HUES64 (cell line): ENCODE measurements at regions not wholly inside any gene's neighbourhood (a gene's known extent, or its start where the extent isn't known, plus 50 kb on each side); places are given as distances from the start of the nearest gene placed in this dataset.
"Not testable (repeated sequence)": the region's sequence is repeated elsewhere in the genome, so short reads cannot be mapped to it uniquely, and the experiment has no call there.

Source experiments
- H3K27ac ChIP-seq: 2 replicates; pipeline ENCODE4 v1.7.0; 2013; ENCODE audit warnings: low read depth, low read length, inconsistent platforms
- H3K27me3 ChIP-seq: 2 replicates; pipeline ENCODE4 v1.6.1; 2013; ENCODE audit warnings: mild to moderate bottlenecking, low read length; ENCODE audit not compliant: insufficient read depth
- H3K36me3 ChIP-seq: 2 replicates; pipeline ENCODE4 v1.6.1; 2013; ENCODE audit warnings: mild to moderate bottlenecking, low read length; ENCODE audit not compliant: insufficient read depth
- H3K4me1 ChIP-seq: 2 replicates; pipeline ENCODE4 v1.6.1; 2013; ENCODE audit warnings: mild to moderate bottlenecking, low read length, moderate library complexity; ENCODE audit not compliant: insufficient read depth
- H3K4me3 ChIP-seq: 2 replicates; pipeline ENCODE4 v1.5.1; 2013; ENCODE audit warnings: mild to moderate bottlenecking, low read length, moderate library complexity
- H3K9ac ChIP-seq: 2 replicates; pipeline ENCODE4 v1.6.1; 2013; ENCODE audit warnings: mild to moderate bottlenecking, low read depth, low read length
- H3K9me3 ChIP-seq: 2 replicates; pipeline ENCODE4 v1.6.1; 2013; ENCODE audit warnings: low read depth, low read length; ENCODE audit not compliant: insufficient read depth
- WGBS: fragments of 150-250, 120-280 bp; methylation state at CpG from one replicate; pipeline ENCODE4 v1.1.7; 2013; ENCODE audit warnings: missing lambda C conversion rate; 5-methylcytosine and 5-hydroxymethylcytosine counted together

DNA sequence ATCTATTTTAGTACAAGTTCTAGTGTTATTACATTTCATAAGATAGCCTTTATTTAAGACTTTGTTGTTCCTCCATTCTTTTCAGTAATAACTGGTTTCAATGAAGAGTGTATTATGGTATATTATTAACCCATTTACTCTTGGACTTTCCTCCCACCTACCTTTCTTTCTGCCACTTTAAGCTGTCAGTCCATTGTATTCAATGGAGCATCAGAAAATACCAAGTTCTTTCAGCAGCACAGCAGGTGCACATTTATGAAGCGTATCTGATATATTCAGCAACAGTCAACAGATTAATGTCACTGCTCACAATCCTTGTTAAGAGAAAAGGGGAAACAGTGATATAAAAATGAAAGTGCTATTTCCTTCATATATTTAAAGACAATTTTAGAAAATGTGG is 660.9 kb downstream of the C12orf50 start:
- no peaks in the 10 kb centered on the region for H3K4me1 ChIP-seq
- H3K9ac ChIP-seq: no peak overlapping the region
- H3K36me3 ChIP-seq: no peaks in the 10 kb centered on the region
- H3K4me3 ChIP-seq: no peak overlapping the region
- no peak overlapping the region for H3K27ac ChIP-seq
- WGBS: 100% methylated on average over 1 of the region's 1 CpG
- no peaks in the 10 kb centered on the region for H3K9me3 ChIP-seq
- no peaks in the 10 kb centered on the region for H3K27me3 ChIP-seq

DNA sequence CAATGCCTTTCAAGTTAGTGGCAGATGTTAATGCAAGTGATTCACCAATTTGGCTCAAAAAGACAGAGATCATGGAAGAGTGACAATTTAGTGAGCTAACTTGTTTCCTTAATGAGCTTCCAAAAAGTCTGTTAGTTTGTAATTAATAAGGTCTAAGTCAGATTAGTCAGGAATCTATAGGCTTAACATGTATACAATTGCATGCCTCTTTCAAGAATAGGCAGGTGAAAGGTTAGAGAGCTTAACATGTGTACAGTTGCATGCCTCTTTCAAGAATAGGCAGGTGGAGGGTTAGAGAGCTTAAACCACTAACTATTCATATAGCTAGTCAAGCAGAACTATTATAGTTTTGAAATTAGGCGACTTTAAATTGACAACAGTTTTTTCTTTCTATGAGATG is 663.8 kb downstream of the C12orf50 start:
- H3K4me3 ChIP-seq: no peak overlapping the region
- no peaks in the 10 kb centered on the region for H3K9me3 ChIP-seq
- no CpG with 5 or more reads among the region's 1 CpG for WGBS
- no peak overlapping the region for H3K9ac ChIP-seq
- no peaks in the 10 kb centered on the region for H3K36me3 ChIP-seq
- no peaks in the 10 kb centered on the region for H3K27me3 ChIP-seq
- H3K27ac ChIP-seq: no peak overlapping the region
- H3K4me1 ChIP-seq: no peaks in the 10 kb centered on the region

DNA sequence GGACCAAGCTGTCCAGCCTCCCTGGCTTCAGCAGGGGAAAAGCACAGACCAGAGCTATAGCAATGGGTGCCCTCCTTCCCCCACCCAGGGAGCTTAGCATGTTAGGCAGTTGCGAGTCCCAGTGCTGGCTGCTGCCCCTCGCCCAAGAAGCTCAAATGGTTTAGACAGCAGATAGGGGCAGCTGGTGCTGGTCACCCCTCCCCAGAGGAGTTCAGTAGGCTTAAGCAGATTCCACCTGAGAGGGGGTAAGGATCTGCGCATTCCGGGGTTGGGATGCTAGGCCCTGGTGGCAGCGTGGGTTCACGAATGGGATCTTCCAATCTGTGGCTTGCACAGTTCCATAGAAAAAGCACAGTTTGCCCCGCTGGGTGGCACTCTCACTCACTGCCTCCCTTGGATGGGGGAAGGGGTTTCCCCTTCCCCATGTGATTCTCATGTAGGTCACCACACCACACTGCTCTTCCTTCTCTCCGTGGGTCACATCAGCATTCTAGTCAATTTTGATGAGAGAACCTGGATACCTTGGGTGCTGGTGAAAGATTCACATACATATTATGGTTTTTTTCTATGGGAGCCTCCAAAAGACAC is 665.6 kb downstream of the C12orf50 start:
- Histone ChIP-seq H3K4me1 (no peaks in the 10 kb centered on the region), H3K27me3 (no peaks in the 10 kb centered on the region), H3K36me3 (no peaks in the 10 kb centered on the region), H3K9me3 (no peaks in the 10 kb centered on the region; the same call in 1 of the 2 replicates), H3K27ac (no peak overlapping the region), H3K4me3 (no peak overlapping the region), H3K9ac (no peak overlapping the region)
- WGBS: 93% methylated on average over 8 of the region's 8 CpGs

DNA sequence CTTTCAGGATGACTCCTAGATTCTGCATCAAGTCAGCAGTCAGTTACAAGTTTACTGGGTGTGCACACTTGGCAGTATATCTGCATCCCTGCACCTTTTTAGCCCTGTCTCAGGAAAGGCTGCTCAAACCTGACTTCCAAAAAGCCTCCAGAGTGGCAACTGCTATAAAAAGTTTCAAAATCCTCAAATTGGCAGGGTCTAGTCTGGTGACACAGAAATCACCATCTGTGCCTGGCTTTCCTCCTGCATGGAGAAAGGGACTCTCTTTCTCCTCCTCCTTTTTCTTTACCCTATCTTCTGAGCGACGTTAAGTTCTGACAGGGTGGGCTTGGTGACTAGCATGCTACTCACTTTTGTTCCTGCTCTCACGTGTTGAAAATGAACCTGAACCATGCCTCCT is 679.5 kb downstream of the C12orf50 start:
- WGBS: 99% methylated on average over 3 of the region's 3 CpGs
- Histone ChIP-seq H3K9ac (no peak overlapping the region), H3K4me1 (no peaks in the 10 kb centered on the region), H3K27me3 (no peaks in the 10 kb centered on the region), H3K27ac (no peak overlapping the region), H3K9me3 (no peaks in the 10 kb centered on the region), H3K36me3 (no peaks in the 10 kb centered on the region), H3K4me3 (no peak overlapping the region)

DNA sequence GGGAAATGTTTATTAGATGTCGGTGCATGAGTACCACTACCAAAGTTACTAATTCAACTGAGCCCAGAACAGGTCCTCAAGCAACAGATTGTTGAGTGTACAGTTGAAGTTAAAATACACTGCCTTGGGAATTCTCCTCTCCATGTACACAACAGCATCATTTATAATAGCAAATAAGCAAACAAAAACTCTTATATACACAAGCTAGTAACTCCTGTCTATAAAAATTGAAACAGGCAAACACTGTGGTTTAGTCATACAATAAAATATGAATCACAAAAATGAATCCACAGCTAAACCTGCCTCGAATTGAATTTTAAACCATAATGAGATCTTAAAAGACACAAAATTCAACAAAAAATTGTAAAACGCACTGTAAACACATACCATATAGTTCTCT is 681.1 kb downstream of the C12orf50 start:
- Histone ChIP-seq H3K36me3 (no peaks in the 10 kb centered on the region), H3K9me3 (no peaks in the 10 kb centered on the region), H3K27me3 (no peaks in the 10 kb centered on the region), H3K4me3 (no peak overlapping the region), H3K27ac (no peak overlapping the region), H3K9ac (no peak overlapping the region), H3K4me1 (no peaks in the 10 kb centered on the region)
- WGBS: 91% methylated on average over 3 of the region's 3 CpGs

DNA sequence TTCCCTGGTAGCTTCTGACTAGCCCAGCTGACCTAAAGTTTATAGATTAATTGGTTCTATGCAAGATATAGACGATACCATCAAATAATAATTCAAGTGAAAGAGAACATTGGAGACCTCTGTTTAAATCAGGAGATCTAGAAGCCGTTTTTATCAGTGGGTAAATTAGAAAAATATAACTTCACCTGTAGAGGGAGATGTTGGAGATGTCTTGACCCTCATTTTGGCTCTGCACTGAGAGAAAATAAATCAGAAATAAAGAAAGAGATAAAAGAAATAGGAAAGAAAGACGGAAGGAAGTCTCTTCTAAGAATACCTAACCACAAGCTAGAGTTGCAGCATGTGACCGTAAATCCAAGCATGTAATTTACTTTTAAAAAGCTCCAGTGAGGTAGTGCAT is 684.5 kb downstream of the C12orf50 start:
- no peak overlapping the region for H3K4me3 ChIP-seq
- H3K4me1 ChIP-seq: no peaks in the 10 kb centered on the region
- H3K9ac ChIP-seq: no peak overlapping the region
- H3K27me3 ChIP-seq: no peaks in the 10 kb centered on the region
- 89% methylated on average over 3 of the region's 4 CpGs for WGBS
- H3K27ac ChIP-seq: no peak overlapping the region
- no peaks in the 10 kb centered on the region for H3K9me3 ChIP-seq
- no peaks in the 10 kb centered on the region for H3K36me3 ChIP-seq

DNA sequence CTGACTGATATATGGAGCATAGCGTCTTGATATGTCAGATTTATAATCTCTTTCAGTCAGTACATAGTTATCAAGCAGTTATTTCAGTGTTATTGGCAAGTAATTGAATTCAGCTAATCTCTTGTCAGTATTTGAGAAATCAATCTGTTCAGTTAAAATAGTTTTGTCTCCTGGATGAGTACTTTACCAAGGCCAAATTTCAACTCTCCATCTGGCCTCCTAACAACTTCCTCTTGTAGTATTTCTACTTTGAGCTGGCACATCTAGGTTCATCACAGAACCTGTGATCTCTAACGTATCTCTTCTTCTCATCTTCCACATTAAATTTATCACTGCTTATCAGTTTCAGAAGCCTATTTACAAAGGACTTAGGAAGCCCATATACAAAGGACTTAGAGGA is 690.5 kb downstream of the C12orf50 start:
- no peaks in the 10 kb centered on the region for H3K9me3 ChIP-seq
- H3K36me3 ChIP-seq: no peaks in the 10 kb centered on the region
- H3K4me3 ChIP-seq: no peak overlapping the region
- H3K27me3 ChIP-seq: no peaks in the 10 kb centered on the region
- 85% methylated on average over 1 of the region's 2 CpGs for WGBS
- H3K4me1 ChIP-seq: peaks cover 7% of the 10 kb centered on the region; the same call in 1 of the 2 replicates
- H3K27ac ChIP-seq: no peak overlapping the region
- H3K9ac ChIP-seq: no peak overlapping the region

DNA sequence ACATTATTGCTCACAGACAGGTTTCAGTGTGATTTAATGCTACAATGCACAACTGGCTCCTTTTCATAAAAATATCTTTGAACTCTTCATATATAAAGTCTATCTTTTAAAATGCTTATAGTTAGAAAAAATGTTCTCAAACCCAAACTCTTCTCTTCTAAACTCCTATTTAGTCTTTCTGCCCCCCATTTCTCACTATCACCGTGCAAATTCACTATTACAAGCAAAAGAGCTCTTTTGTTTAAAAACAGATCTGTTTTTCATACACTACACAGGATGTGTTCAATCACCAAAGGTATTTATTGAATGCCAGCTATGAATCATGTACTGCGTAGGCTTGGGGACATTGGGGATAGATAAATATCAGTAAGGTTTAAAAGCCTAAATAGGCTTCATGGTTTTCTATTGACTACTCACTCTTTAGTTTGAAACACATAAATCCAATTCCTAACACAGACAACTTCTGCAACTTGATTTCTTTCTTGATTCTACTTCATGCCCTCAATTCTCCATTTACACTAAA is 692.3 kb downstream of the C12orf50 start:
- H3K27me3 ChIP-seq: no peaks in the 10 kb centered on the region
- H3K9ac ChIP-seq: no peak overlapping the region
- WGBS: 94% methylated on average over 2 of the region's 2 CpGs
- peaks cover 7% of the 10 kb centered on the region; the same call in 1 of the 2 replicates for H3K4me1 ChIP-seq
- no peaks in the 10 kb centered on the region for H3K9me3 ChIP-seq
- H3K27ac ChIP-seq: no peak overlapping the region
- no peaks in the 10 kb centered on the region for H3K36me3 ChIP-seq
- H3K4me3 ChIP-seq: no peak overlapping the region

DNA sequence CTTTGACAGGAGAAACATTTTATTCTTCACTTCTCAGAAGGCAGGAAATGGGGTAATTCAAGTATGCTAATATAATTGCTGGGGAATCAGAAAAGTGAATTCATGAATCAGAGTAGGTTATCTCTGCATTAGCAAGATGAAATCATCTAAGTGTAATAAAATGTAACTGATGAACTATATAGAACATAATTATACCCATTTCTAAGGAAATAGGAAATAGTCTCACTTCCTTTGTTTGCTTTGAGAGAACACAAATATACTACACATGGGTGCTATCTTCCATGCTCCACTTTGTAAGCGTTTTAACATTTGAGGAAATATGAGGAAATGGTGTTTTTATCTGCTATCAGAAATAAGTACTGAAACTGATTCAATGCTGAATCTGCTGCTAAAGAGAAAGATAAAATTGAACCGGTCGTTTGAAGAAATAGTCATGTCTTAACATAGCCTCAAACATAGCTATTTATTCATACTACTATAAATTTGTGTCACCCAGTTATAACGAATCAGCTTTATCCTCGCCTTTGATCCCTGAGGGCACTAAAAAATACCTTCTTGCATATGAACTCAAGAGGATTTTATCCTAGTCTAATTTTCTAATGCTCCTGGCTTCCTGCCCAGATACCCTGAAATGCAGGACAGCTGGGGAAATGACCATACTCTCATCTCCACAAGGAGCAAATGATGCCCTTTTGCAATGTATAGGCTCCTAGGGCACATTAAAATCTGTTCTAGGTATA is 696.0 kb downstream of the C12orf50 start:
- Histone ChIP-seq H3K27ac (no peak overlapping the region), H3K36me3 (no peaks in the 10 kb centered on the region), H3K4me3 (no peak overlapping the region), H3K9me3 (no peaks in the 10 kb centered on the region), H3K27me3 (no peaks in the 10 kb centered on the region), H3K4me1 (peaks cover 5% of the 10 kb centered on the region; the same call in 1 of the 2 replicates), H3K9ac (no peak overlapping the region)
- WGBS: 95% methylated on average over 4 of the region's 5 CpGs

DNA sequence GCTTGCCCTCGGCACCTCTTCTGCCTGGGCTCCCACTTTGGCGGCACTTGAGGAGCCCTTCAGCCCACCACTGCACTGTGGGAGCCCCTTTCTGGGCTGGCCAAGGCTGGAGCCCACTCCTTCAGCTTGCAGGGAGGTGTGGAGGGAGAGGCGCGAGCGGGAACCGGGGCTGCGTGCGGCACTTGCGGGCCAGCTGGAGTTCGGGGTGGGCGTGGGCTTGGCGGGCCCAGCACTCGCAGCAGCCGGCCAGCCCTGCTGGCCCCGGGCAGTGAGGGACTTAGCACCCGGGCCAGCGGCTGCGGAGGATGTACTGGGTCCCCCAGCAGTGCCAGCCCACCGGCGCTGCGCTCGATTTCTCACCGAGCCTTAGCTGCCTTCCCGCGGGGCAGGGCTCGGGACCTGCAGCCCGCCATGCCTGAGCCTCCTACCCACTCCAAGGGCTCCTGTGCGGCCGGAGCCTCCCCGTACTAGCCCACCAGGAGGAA is 699.1 kb downstream of the C12orf50 start:
- H3K27ac ChIP-seq, H3K27me3 ChIP-seq, H3K36me3 ChIP-seq, H3K9ac ChIP-seq, H3K9me3 ChIP-seq, H3K4me1 ChIP-seq, H3K4me3 ChIP-seq: not testable (repeated sequence)
- 93% methylated on average over 29 of the region's 30 CpGs for WGBS

DNA sequence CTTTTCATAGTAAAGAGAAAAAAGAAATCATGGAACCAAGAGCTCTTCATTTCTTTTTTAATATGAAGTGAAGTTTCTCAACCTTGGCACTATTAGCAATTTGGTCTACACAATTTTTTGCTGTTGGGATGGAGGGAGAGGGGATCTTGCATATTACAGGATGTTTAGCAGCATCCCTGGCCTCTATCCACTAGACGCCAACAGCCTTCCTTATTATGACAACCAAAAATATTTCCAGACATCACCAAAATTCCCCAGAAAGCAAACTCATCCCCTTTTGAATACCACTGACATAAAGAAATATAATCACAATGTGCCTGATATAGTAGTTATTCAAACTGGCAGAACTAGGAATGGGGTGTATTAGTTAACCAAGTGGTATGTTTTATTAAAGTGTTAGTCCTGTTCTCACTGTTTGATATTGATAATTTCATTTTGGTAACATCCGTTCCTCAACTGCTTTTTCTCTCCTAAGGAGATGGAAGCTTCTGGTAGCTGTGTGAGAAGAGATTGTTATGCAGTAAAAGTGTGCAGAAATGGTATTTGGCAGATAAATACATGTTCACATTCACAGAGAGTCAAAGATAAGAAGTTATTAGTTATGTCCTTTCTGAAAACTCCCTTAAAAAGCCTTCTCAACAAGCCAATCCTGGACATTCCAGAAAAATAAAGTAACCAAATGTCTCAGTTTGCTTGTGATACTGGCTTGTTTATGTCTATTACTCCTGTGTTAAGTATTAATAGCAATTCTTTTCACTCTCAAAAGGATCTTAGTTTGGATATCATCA is 699.9 kb downstream of the C12orf50 start:
- Histone ChIP-seq H3K4me1 (no peaks in the 10 kb centered on the region), H3K27ac (no peak overlapping the region), H3K4me3 (no peak overlapping the region), H3K27me3 (no peaks in the 10 kb centered on the region), H3K9me3 (no peaks in the 10 kb centered on the region), H3K9ac (no peak overlapping the region), H3K36me3 (no peaks in the 10 kb centered on the region)
- WGBS: 90% methylated on average over 2 of the region's 2 CpGs
